ENCODE measurements at regions not wholly inside any gene's neighbourhood (a gene's known extent, or its start where the extent isn't known, plus 50 kb on each side); places are given as distances from the start of the nearest gene placed in this dataset.
"Not testable (repeated sequence)": the region's sequence is repeated elsewhere in the genome, so short reads cannot be mapped to it uniquely, and the experiment has no call there.

DNA sequence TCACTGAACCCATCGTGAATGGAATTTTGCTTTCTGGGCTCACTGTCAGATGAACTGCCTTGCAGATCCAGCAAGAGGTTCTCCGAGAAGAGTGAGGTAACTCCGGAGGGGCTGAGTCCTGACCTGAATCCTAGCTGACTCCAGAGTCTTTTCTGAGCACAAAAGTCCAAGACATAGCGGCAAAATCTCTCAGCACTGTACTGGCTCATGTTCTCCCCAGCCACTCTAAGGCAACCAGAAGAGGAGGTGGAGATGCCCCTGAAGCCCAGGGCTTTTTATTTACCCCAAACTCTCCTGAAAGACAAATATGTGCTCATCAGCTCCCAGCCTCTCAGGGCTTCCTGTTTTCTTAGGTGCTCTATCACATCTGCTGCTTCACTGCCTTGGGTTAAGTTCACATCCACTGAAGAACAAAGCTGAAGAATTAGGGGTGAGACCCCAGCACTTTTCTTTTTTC, 221.8 kb downstream of the MREG start:
- H3K27ac ChIP-seq (ENCODE audit: low read depth, low read length): no peak overlapping the region
- H3K36me3 ChIP-seq (ENCODE audit: control insufficient read depth in 5 of 5, insufficient read depth in 5 of 5, low read length in 5 of 5): no peaks in the 10 kb centered on the region
- H3K9ac ChIP-seq (ENCODE audit: low read length in 5 of 5): no peak overlapping the region
- no peaks in the 10 kb centered on the region for H3K27me3 ChIP-seq (ENCODE audit: control insufficient read depth in 5 of 5, insufficient read depth in 4 of 5, low read length in 5 of 5)
- H3K9me3 ChIP-seq (ENCODE audit: control insufficient read depth in 5 of 5, low read length in 5 of 5): no peaks in the 10 kb centered on the region
- H3K4me3 ChIP-seq (ENCODE audit: low read depth in 1 of 5, low read length in 5 of 5): no peak overlapping the region
- peaks cover 0 to 13% (median 2%) of the 10 kb centered on the region in 5 donors for H3K4me1 ChIP-seq (ENCODE audit: control insufficient read depth in 5 of 5, insufficient read depth in 5 of 5, low read length in 5 of 5)

DNA sequence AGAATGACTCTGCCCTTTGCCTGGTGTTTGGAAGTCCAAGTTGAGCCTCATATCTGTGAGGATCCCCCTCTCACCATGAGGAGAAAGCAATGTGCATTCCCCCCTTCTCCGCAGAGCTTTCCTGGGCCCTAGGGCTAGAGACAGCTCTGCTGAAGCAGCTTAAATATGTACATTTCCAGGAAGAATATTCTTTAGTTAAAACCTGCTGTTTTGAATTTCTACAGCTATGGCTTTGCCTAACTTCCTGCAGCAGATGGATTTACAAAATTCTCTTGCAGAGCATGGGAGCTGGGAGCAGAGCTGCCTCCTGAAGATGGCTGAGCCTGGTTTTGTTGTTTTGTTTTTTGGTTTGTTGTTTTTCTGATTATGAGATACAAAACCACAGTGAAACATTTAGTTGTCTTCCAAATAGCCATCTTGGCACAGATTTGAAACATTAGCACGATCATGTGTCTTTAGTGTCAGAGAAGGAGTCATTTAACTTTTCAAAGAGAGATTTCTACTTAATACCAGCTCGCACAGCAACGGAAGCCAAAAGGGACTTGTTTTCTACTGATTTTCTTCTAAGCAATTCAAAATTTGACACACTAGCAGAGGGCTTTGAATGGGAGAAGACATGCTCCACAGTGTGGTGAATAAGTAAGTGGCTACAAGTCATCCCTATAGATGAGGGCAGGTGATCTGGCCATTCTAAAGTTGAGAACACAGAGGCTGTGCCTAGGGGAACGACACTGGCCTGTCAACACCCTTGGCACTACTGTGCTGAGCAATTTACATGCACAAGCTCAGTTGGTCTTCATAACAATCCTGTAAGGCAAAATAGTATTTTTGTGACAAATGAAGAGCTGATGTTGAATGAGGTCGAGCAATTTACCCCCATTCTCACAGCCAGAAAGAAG, 222.6 kb downstream of the MREG start:
- H3K27ac ChIP-seq (ENCODE audit: low read depth, low read length): no peak overlapping the region

DNA sequence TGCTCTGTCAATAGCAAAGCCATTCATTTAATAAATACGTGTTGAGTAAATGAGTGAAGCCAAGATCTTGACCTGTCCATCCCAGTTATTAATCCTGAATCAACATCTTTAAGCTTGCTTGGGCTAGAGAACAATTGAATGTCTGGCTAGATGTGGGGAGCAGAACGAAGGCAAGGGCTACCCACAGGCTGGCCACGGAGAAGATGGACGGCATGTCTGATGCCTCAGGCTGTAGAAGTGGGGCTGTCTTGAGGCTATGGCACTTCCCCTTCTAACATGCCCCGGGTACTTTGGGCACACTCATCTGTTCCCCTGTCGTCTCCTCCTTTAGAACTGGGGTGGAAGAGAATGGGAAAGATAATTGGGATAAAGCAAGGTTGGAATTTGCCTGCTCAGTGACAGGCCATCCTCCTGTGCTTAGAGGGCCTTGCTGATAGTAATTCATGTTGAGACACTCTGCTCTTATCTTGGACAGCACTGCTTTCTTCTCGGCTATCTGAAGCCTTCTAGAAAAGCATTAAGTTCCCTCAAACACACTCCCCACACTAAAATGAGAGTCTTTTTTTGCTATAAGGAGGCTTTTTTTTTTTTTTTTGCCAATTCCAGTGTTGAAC, 225.7 kb downstream of the MREG start:
- H3K9me3 ChIP-seq (ENCODE audit: control insufficient read depth in 5 of 5, low read length in 5 of 5): no peaks in the 10 kb centered on the region
- no peak overlapping the region for H3K4me3 ChIP-seq (ENCODE audit: low read depth in 1 of 5, low read length in 5 of 5)
- H3K27me3 ChIP-seq (ENCODE audit: control insufficient read depth in 5 of 5, insufficient read depth in 4 of 5, low read length in 5 of 5): no peaks in the 10 kb centered on the region
- H3K9ac ChIP-seq (ENCODE audit: low read length in 5 of 5): no peak overlapping the region
- no peaks in the 10 kb centered on the region for H3K36me3 ChIP-seq (ENCODE audit: control insufficient read depth in 5 of 5, insufficient read depth in 5 of 5, low read length in 5 of 5)
- peaks cover 0 to 18% (median 17%) of the 10 kb centered on the region in 5 donors for H3K4me1 ChIP-seq (ENCODE audit: control insufficient read depth in 5 of 5, insufficient read depth in 5 of 5, low read length in 5 of 5)
- no peak overlapping the region for H3K27ac ChIP-seq (ENCODE audit: low read depth, low read length)

More for the DNA sequence above, 222.6 kb downstream of the MREG start:
- no peaks in the 10 kb centered on the region for H3K9me3 ChIP-seq (ENCODE audit: control insufficient read depth in 5 of 5, low read length in 5 of 5)
- H3K36me3 ChIP-seq (ENCODE audit: control insufficient read depth in 5 of 5, insufficient read depth in 5 of 5, low read length in 5 of 5): no peaks in the 10 kb centered on the region
- peaks cover 0 to 13% (median 2%) of the 10 kb centered on the region in 5 donors for H3K4me1 ChIP-seq (ENCODE audit: control insufficient read depth in 5 of 5, insufficient read depth in 5 of 5, low read length in 5 of 5)
- H3K27me3 ChIP-seq (ENCODE audit: control insufficient read depth in 5 of 5, insufficient read depth in 4 of 5, low read length in 5 of 5): no peaks in the 10 kb centered on the region
- no peak overlapping the region for H3K9ac ChIP-seq (ENCODE audit: low read length in 5 of 5)
- H3K4me3 ChIP-seq (ENCODE audit: low read depth in 1 of 5, low read length in 5 of 5): no peak overlapping the region

- Histone ChIP-seq H3K9me3 (ENCODE audit: control insufficient read depth in 5 of 5, low read length in 5 of 5) (no peaks in the 10 kb centered on the region), H3K9ac (ENCODE audit: low read length in 5 of 5) (no peak overlapping the region), H3K4me1 (ENCODE audit: control insufficient read depth in 5 of 5, insufficient read depth in 5 of 5, low read length in 5 of 5) (peaks cover 0 to 23% (median 20%) of the 10 kb centered on the region in 5 donors), H3K36me3 (ENCODE audit: control insufficient read depth in 5 of 5, insufficient read depth in 5 of 5, low read length in 5 of 5) (no peaks in the 10 kb centered on the region), H3K27me3 (ENCODE audit: control insufficient read depth in 5 of 5, insufficient read depth in 4 of 5, low read length in 5 of 5) (no peaks in the 10 kb centered on the region), H3K27ac (ENCODE audit: low read depth, low read length) (no peak overlapping the region), H3K4me3 (ENCODE audit: low read depth in 1 of 5, low read length in 5 of 5) (no peak overlapping the region)
Measured at GRCh38 chr2:215787025-215787424, 226.3 kb downstream of the MREG start.

- H3K4me3 ChIP-seq (ENCODE audit: low read depth in 1 of 5, low read length in 5 of 5): peak overlapping the region in 1 of 5 donors; percentile 23
- H3K9ac ChIP-seq (ENCODE audit: low read length in 5 of 5): no peak overlapping the region
- peaks cover 0 to 23% (median 20%) of the 10 kb centered on the region in 5 donors for H3K4me1 ChIP-seq (ENCODE audit: control insufficient read depth in 5 of 5, insufficient read depth in 5 of 5, low read length in 5 of 5)
- H3K27ac ChIP-seq (ENCODE audit: low read depth, low read length): no peak overlapping the region
- no peaks in the 10 kb centered on the region for H3K9me3 ChIP-seq (ENCODE audit: control insufficient read depth in 5 of 5, low read length in 5 of 5)
- no peaks in the 10 kb centered on the region for H3K36me3 ChIP-seq (ENCODE audit: control insufficient read depth in 5 of 5, insufficient read depth in 5 of 5, low read length in 5 of 5)
- no peaks in the 10 kb centered on the region for H3K27me3 ChIP-seq (ENCODE audit: control insufficient read depth in 5 of 5, insufficient read depth in 4 of 5, low read length in 5 of 5)
Measured at GRCh38 chr2:215784371-215784783, 229.0 kb downstream of the MREG start.

GRCh38 chr2:215783640-215784039, 229.7 kb downstream of the MREG start:
- not testable (repeated sequence) for H3K27ac ChIP-seq (ENCODE audit: low read depth, low read length); H3K36me3 ChIP-seq (ENCODE audit: control insufficient read depth in 5 of 5, insufficient read depth in 5 of 5, low read length in 5 of 5); H3K9me3 ChIP-seq (ENCODE audit: control insufficient read depth in 5 of 5, low read length in 5 of 5); H3K4me3 ChIP-seq (ENCODE audit: low read depth in 1 of 5, low read length in 5 of 5); H3K27me3 ChIP-seq (ENCODE audit: control insufficient read depth in 5 of 5, insufficient read depth in 4 of 5, low read length in 5 of 5); H3K9ac ChIP-seq (ENCODE audit: low read length in 5 of 5)
- H3K4me1 ChIP-seq (ENCODE audit: control insufficient read depth in 5 of 5, insufficient read depth in 5 of 5, low read length in 5 of 5): peaks cover 0 to 23% (median 20%) of the 10 kb centered on the region in 5 donors

DNA sequence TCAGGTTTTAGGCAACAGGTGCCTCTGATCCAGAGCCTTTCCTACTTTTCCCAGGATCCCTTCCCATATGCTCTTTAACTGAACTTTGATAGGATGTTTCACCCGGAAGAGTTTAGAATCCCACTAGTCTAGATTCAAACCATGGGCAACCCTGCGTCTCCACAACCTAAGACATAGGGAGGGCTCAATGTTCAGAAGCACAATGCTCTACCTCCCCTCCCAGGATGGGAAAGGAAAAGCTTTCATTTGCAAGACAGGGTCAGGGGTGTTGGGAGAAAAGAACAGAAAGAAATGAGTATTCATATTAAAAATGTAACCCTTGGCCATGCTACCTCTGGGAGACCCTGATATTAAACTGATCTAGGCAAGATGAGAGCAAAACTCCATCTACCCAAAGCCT, 230.4 kb downstream of the MREG start:
- Histone ChIP-seq H3K9me3 (ENCODE audit: control insufficient read depth in 5 of 5, low read length in 5 of 5) (no peaks in the 10 kb centered on the region), H3K4me3 (ENCODE audit: low read depth in 1 of 5, low read length in 5 of 5) (no peak overlapping the region), H3K4me1 (ENCODE audit: control insufficient read depth in 5 of 5, insufficient read depth in 5 of 5, low read length in 5 of 5) (peaks cover 0 to 23% (median 20%) of the 10 kb centered on the region in 5 donors), H3K9ac (ENCODE audit: low read length in 5 of 5) (no peak overlapping the region), H3K27ac (ENCODE audit: low read depth, low read length) (no peak overlapping the region), H3K36me3 (ENCODE audit: control insufficient read depth in 5 of 5, insufficient read depth in 5 of 5, low read length in 5 of 5) (no peaks in the 10 kb centered on the region), H3K27me3 (ENCODE audit: control insufficient read depth in 5 of 5, insufficient read depth in 4 of 5, low read length in 5 of 5) (no peaks in the 10 kb centered on the region)

- Histone ChIP-seq H3K27ac (ENCODE audit: low read depth, low read length) (no peak overlapping the region), H3K36me3 (ENCODE audit: control insufficient read depth in 5 of 5, insufficient read depth in 5 of 5, low read length in 5 of 5) (no peaks in the 10 kb centered on the region), H3K4me3 (ENCODE audit: low read depth in 1 of 5, low read length in 5 of 5) (no peak overlapping the region), H3K9ac (ENCODE audit: low read length in 5 of 5) (no peak overlapping the region), H3K4me1 (ENCODE audit: control insufficient read depth in 5 of 5, insufficient read depth in 5 of 5, low read length in 5 of 5) (peaks cover 0 to 25% (median 22%) of the 10 kb centered on the region in 5 donors), H3K9me3 (ENCODE audit: control insufficient read depth in 5 of 5, low read length in 5 of 5) (no peaks in the 10 kb centered on the region), H3K27me3 (ENCODE audit: control insufficient read depth in 5 of 5, insufficient read depth in 4 of 5, low read length in 5 of 5) (no peaks in the 10 kb centered on the region)
Measured at GRCh38 chr2:215782295-215782694, 231.1 kb downstream of the MREG start.

DNA sequence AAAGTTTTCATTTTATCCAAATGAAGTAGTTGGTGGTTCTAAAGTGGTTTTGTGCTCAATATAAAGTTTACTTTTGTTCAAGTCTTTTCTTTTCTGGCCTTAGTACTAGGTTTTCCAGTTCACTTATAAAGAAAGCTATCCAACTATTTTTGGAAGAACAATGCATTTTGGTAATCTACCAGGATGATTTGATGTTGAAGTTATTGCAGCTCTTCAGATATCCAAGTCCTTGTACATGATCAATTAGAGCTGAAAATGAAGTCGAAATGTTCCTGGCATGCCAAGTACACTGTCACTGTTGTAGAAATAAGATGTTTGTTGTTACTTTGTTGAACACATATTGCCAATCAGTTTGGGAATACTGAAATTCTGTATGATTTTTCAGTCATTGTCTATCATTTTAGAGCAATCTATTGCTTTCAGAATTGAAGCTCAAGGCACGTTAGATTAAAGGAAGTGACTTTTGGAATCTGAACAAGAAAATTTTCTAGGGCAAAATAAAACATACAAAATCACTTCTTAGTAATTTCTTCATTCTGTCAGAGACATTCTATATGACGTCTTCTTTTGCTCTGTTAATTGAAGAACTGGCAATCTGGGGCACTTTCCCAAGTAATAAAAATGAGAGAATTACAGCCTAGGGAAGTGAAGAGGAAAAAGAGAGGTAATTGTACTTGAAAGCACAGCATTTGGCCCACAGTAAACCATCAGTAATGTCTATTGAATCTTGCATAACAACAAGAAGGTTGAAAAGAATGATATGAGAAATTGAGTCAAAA, 232.3 kb downstream of the MREG start:
- Histone ChIP-seq H3K27me3 (ENCODE audit: control insufficient read depth in 5 of 5, insufficient read depth in 4 of 5, low read length in 5 of 5) (no peaks in the 10 kb centered on the region), H3K4me1 (ENCODE audit: control insufficient read depth in 5 of 5, insufficient read depth in 5 of 5, low read length in 5 of 5) (peaks cover 0 to 29% (median 22%) of the 10 kb centered on the region in 5 donors), H3K4me3 (ENCODE audit: low read depth in 1 of 5, low read length in 5 of 5) (no peak overlapping the region), H3K27ac (ENCODE audit: low read depth, low read length) (no peak overlapping the region), H3K36me3 (ENCODE audit: control insufficient read depth in 5 of 5, insufficient read depth in 5 of 5, low read length in 5 of 5) (no peaks in the 10 kb centered on the region), H3K9ac (ENCODE audit: low read length in 5 of 5) (no peak overlapping the region), H3K9me3 (ENCODE audit: control insufficient read depth in 5 of 5, low read length in 5 of 5) (no peaks in the 10 kb centered on the region)
